ENCODE measurements at regions not wholly inside any gene's neighbourhood (a gene's known extent, or its start where the extent isn't known, plus 50 kb on each side); places are given as distances from the start of the nearest gene placed in this dataset.

GRCh38 chr6:23045280-23045679 lies 475.9 kb downstream of the HDGFL1 start:
- Histone ChIP-seq H4K5ac (ENCODE audit: insufficient read length, low read depth, low read length) (no peak overlapping the region), H3K79me1 (ENCODE audit: insufficient read depth, low read depth, low read length, poor library complexity, severe bottlenecking) (no peaks in the 10 kb centered on the region), H3K9me3 (ENCODE audit: control insufficient read depth, low read depth, low read length) (no peaks in the 10 kb centered on the region), H4K20me1 (ENCODE audit: control insufficient read depth, insufficient read depth, insufficient read length) (no peaks in the 10 kb centered on the region), H3K4me1 (ENCODE audit: insufficient read depth, low read length) (no peaks in the 10 kb centered on the region), H3K9ac (ENCODE audit: extremely low read depth, insufficient read length, low read length) (no peak overlapping the region), H2BK20ac (ENCODE audit: low read depth, low read length, poor library complexity, severe bottlenecking) (no peak overlapping the region), H3K23ac (ENCODE audit: insufficient read length, low read depth, low read length) (no peak overlapping the region), H2AFZ (ENCODE audit: low read length) (no peak overlapping the region), H3K79me2 (ENCODE audit: insufficient read depth, low read length) (no peaks in the 10 kb centered on the region), H3K14ac (ENCODE audit: insufficient read depth, low read length) (no peak overlapping the region), H2BK15ac (ENCODE audit: low read depth, low read length) (no peak overlapping the region), H3K23me2 (ENCODE audit: insufficient read length, low read depth, low read length, poor library complexity, severe bottlenecking) (no peaks in the 10 kb centered on the region), H3K4me2 (ENCODE audit: insufficient read depth, insufficient read length, low read length) (no peak overlapping the region), H3K27ac (ENCODE audit: insufficient read length, low read depth, low read length) (no peak overlapping the region), H2BK120ac (ENCODE audit: low read depth, low read length, poor library complexity, severe bottlenecking) (no peak overlapping the region), H3K56ac (ENCODE audit: insufficient read length, low read depth, low read length) (no peak overlapping the region), H4K8ac (replicated peaks; ENCODE audit: insufficient read length, low read depth, low read length) (no peak overlapping the region), H4K91ac (ENCODE audit: insufficient read length, low read depth, low read length) (no peak overlapping the region), H3T11ph (ENCODE audit: low read length) (no peak overlapping the region), H3K18ac (ENCODE audit: insufficient read length, low read depth, low read length) (no peak overlapping the region), H2BK5ac (ENCODE audit: insufficient read length, low read length) (no peak overlapping the region), H3K4ac (ENCODE audit: low read depth, low read length) (no peak overlapping the region), H2BK12ac (ENCODE audit: insufficient read length, low read depth, low read length) (no peak overlapping the region), H3K27me3 (ENCODE audit: insufficient read depth, low read length) (no peaks in the 10 kb centered on the region), H2AK5ac (ENCODE audit: insufficient read length, low read length) (no peak overlapping the region)
- no peak overlapping the region for H3K4me3 Mint-ChIP-seq
- H3K4me1 Mint-ChIP-seq, result no peaks in the 10 kb centered on the region
- no peaks in the 10 kb centered on the region for H3K36me3 Mint-ChIP-seq (ENCODE audit: insufficient read depth in 1 of 3, low read depth in 3 of 3)
- no peak for DNase-seq
- TF ChIP-seq, protein P1, sequence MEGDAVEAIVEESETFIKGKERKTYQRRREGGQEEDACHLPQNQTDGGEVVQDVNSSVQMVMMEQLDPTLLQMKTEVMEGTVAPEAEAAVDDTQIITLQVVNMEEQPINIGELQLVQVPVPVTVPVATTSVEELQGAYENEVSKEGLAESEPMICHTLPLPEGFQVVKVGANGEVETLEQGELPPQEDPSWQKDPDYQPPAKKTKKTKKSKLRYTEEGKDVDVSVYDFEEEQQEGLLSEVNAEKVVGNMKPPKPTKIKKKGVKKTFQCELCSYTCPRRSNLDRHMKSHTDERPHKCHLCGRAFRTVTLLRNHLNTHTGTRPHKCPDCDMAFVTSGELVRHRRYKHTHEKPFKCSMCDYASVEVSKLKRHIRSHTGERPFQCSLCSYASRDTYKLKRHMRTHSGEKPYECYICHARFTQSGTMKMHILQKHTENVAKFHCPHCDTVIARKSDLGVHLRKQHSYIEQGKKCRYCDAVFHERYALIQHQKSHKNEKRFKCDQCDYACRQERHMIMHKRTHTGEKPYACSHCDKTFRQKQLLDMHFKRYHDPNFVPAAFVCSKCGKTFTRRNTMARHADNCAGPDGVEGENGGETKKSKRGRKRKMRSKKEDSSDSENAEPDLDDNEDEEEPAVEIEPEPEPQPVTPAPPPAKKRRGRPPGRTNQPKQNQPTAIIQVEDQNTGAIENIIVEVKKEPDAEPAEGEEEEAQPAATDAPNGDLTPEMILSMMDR (conservative IDR thresholded peaks at IDR 0.05), result no peak
- no peaks in the 10 kb centered on the region for H3K27me3 Mint-ChIP-seq (ENCODE audit: low read depth)
- no peak overlapping the region for H3K27ac Mint-ChIP-seq
- H3K9me3 Mint-ChIP-seq, result peaks cover 0 to 3% of the 10 kb centered on the region in 2 experiments; a peak in 2 of 5 replicates
